GM12878 (cell line): ENCODE measurements at regions not wholly inside any gene's neighbourhood (a gene's known extent, or its start where the extent isn't known, plus 50 kb on each side); places are given as distances from the start of the nearest gene placed in this dataset.

Experiments
- EZH2 ChIP-seq: IDR thresholded peaks from 2 replicates; pipeline ENCODE4 v1.6.1; 2012; ENCODE audit warnings: low read depth, mild to moderate bottlenecking, control low read depth, inconsistent platforms, low read length, borderline replicate concordance; ENCODE audit not compliant: control insufficient read depth
- HCFC1 ChIP-seq: fragments of 150-350 bp; IDR thresholded peaks from 2 replicates; pipeline ENCODE4 v1.6.1; 2014; ENCODE audit warnings: low read length
- MXI1 ChIP-seq: fragments of 150-350 bp; IDR thresholded peaks from 2 replicates; pipeline ENCODE4 v1.6.1; 2011; ENCODE audit warnings: low read depth, mild to moderate bottlenecking, inconsistent platforms, low read length, improper control_type of control experiment
- POLR2AphosphoS5 ChIP-seq: IDR thresholded peaks from 2 replicates; pipeline ENCODE4 v1.6.1; 2011; ENCODE audit warnings: mild to moderate bottlenecking, low read length, inconsistent platforms
- SMARCA5 ChIP-seq: fragments of 450-650 bp; IDR thresholded peaks from 2 replicates; pipeline ENCODE4 v1.6.1; 2017; ENCODE audit warnings: mild to moderate bottlenecking
- STAT1 ChIP-seq: fragments of 450-650 bp; conservative IDR thresholded peaks from 2 replicates; pipeline ENCODE4 v1.6.1; 2014; ENCODE audit warnings: antibody characterized with exemption, mild to moderate bottlenecking
- TAF1 ChIP-seq: IDR thresholded peaks from 2 replicates; pipeline ENCODE4 v1.6.1; 2011; ENCODE audit warnings: mild to moderate bottlenecking, low read depth, low read length, borderline replicate concordance
- ZBED1 ChIP-seq: IDR thresholded peaks from 2 replicates; pipeline ENCODE4 v1.6.1; 2016; ENCODE audit warnings: borderline replicate concordance
- ZNF274 ChIP-seq: IDR thresholded peaks from one replicate; pipeline ENCODE4 v1.8.0; 2011; ENCODE audit not compliant: insufficient read length, insufficient read depth
- TF ChIP-seq, protein P1 (sequence below), 3 experiments: IDR thresholded peaks in 2 of 3; conservative IDR thresholded peaks in 1 of 3; 2 replicates each; pipeline ENCODE4 v1.5.1; 2011; ENCODE audit warnings: low read depth in 3 of 3, low read length in 3 of 3, mild to moderate bottlenecking in 3 of 3, control low read depth in 2 of 3, moderate library complexity in 2 of 3, inconsistent platforms in 1 of 3, mixed read lengths in 1 of 3; ENCODE audit not compliant: control insufficient read depth in 2 of 3, insufficient read depth in 1 of 3; ENCODE audit errors: extremely low read depth in 1 of 3

GRCh38 chr14:61918998-61919397, 156.8 kb downstream of the SNAPC1 start:
- TF ChIP-seq, protein P1, sequence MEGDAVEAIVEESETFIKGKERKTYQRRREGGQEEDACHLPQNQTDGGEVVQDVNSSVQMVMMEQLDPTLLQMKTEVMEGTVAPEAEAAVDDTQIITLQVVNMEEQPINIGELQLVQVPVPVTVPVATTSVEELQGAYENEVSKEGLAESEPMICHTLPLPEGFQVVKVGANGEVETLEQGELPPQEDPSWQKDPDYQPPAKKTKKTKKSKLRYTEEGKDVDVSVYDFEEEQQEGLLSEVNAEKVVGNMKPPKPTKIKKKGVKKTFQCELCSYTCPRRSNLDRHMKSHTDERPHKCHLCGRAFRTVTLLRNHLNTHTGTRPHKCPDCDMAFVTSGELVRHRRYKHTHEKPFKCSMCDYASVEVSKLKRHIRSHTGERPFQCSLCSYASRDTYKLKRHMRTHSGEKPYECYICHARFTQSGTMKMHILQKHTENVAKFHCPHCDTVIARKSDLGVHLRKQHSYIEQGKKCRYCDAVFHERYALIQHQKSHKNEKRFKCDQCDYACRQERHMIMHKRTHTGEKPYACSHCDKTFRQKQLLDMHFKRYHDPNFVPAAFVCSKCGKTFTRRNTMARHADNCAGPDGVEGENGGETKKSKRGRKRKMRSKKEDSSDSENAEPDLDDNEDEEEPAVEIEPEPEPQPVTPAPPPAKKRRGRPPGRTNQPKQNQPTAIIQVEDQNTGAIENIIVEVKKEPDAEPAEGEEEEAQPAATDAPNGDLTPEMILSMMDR (IDR thresholded peaks at IDR 0.05 in 2 of 3, conservative IDR thresholded peaks at IDR 0.05 in 1 of 3; ENCODE audit: control insufficient read depth in 2 of 3, extremely low read depth in 1 of 3, insufficient read depth in 1 of 3, low read depth in 3 of 3, low read length in 3 of 3), result no peak
- TF ChIP-seq POLR2AphosphoS5 (no peak), MXI1 (no peak), SMARCA5 (no peak), TAF1 (no peak), HCFC1 (no peak), ZNF274 (no peak), ZBED1 (no peak), EZH2 (no peak), STAT1 (no peak)
